ENCODE measurements at regions not wholly inside any gene's neighbourhood (a gene's known extent, or its start where the extent isn't known, plus 50 kb on each side); places are given as distances from the start of the nearest gene placed in this dataset.

DNA sequence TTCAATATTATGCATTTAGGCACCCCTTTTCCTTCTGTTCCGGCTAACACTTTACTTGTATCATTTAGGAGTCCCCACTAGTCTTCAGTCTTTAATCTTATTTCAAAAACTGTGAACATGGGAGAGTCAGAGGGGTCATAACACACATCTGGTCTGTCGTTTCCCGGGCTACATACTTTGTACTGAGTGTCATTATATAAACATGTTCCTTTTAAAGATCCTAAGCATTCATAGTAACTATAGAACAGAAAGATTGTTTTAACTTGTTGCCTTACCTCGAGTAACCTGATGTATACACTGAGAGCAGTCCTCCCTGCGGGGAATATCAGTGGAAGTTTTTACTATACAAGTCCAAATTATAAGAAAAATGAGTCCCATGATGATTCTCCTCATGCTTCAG, 78.2 kb upstream of the VEPH1 start:
- TF ChIP-seq POLR2A (IDR thresholded peaks at IDR 0.05) (no peak), CTCF (IDR thresholded peaks at IDR 0.05) (no peak)
